ENCODE measurements at regions not wholly inside any gene's neighbourhood (a gene's known extent, or its start where the extent isn't known, plus 50 kb on each side); places are given as distances from the start of the nearest gene placed in this dataset.

- no peak for DNase-seq
Observed at GRCh38 chr5:166980666-166981065, 1310.8 kb upstream of the WWC1 start.

- no peak for DNase-seq
Observed at GRCh38 chr5:166982226-166982625, 1309.2 kb upstream of the WWC1 start.

- DNase-seq: no peak
Observed at GRCh38 chr5:166991601-166992000, 1299.8 kb upstream of the WWC1 start.

- no peak for DNase-seq
Observed at GRCh38 chr5:166992108-166992507, 1299.3 kb upstream of the WWC1 start.

GRCh38 chr5:166992874-166993722, 1298.3 kb upstream of the WWC1 start:
- DNase-seq: no peak

GRCh38 chr5:166994226-166994625, 1297.2 kb upstream of the WWC1 start:
- DNase-seq: no peak

GRCh38 chr5:167001246-167001645, 1290.2 kb upstream of the WWC1 start:
- no peak for DNase-seq

- no peak for DNase-seq
Observed at GRCh38 chr5:167008705-167009104, 1282.7 kb upstream of the WWC1 start.

GRCh38 chr5:167011196-167011595, 1280.2 kb upstream of the WWC1 start:
- DNase-seq: no peak

GRCh38 chr5:167012123-167013034, 1279.1 kb upstream of the WWC1 start:
- DNase-seq: no peak

GRCh38 chr5:167014401-167015056, 1276.9 kb upstream of the WWC1 start:
- DNase-seq: no peak

GRCh38 chr5:167020418-167020817, 1271.0 kb upstream of the WWC1 start:
- DNase-seq: no peak

GRCh38 chr5:167029488-167029887, 1262.0 kb upstream of the WWC1 start:
- DNase-seq: no peak

GRCh38 chr5:167030500-167031120, 1260.8 kb upstream of the WWC1 start:
- no peak for DNase-seq

GRCh38 chr5:167036585-167036984, 1254.9 kb upstream of the WWC1 start:
- DNase-seq: no peak

GRCh38 chr5:167049043-167049663, 1242.3 kb upstream of the WWC1 start:
- DNase-seq: peak; percentile 10

GRCh38 chr5:167049771-167050567, 1241.5 kb upstream of the WWC1 start:
- DNase-seq: no peak

- no peak for DNase-seq
Observed at GRCh38 chr5:167050568-167051401, 1240.7 kb upstream of the WWC1 start.

GRCh38 chr5:167051402-167051768, 1240.1 kb upstream of the WWC1 start:
- no peak for DNase-seq

GRCh38 chr5:167052791-167053190, 1238.7 kb upstream of the WWC1 start:
- DNase-seq: no peak

- no peak for DNase-seq
Observed at GRCh38 chr5:167057665-167058064, 1233.8 kb upstream of the WWC1 start.
